ENCODE measurements at regions not wholly inside any gene's neighbourhood (a gene's known extent, or its start where the extent isn't known, plus 50 kb on each side); places are given as distances from the start of the nearest gene placed in this dataset.
"Not testable (repeated sequence)": the region's sequence is repeated elsewhere in the genome, so short reads cannot be mapped to it uniquely, and the experiment has no call there.

- H3K27ac Mint-ChIP-seq: no peak overlapping the region
- intact Hi-C loops (cut with micrococcal nuclease): no loop called here
- no peaks in the 10 kb centered on the region for H3K36me3 Mint-ChIP-seq (ENCODE audit: low read depth)
- no peak overlapping the region for H3K4me3 Mint-ChIP-seq
- H3K9me3 Mint-ChIP-seq: peaks cover 3% of the 10 kb centered on the region
- H3K4me1 Mint-ChIP-seq (ENCODE audit: low read depth): no peaks in the 10 kb centered on the region
- no peaks in the 10 kb centered on the region for H3K27me3 Mint-ChIP-seq
Measured at GRCh38 chr9:87187656-87188055, 240.3 kb upstream of the GAS1 start.

GRCh38 chr9:87189006-87189405 is 241.7 kb upstream of the GAS1 start:
- intact Hi-C loops (cut with micrococcal nuclease): no loop called here
- no peaks in the 10 kb centered on the region for H3K27me3 Mint-ChIP-seq
- H3K36me3 Mint-ChIP-seq (ENCODE audit: low read depth): no peaks in the 10 kb centered on the region
- no peaks in the 10 kb centered on the region for H3K4me1 Mint-ChIP-seq (ENCODE audit: low read depth)
- no peak overlapping the region for H3K4me3 Mint-ChIP-seq
- H3K27ac Mint-ChIP-seq: no peak overlapping the region
- no peaks in the 10 kb centered on the region for H3K9me3 Mint-ChIP-seq

- H3K9me3 Mint-ChIP-seq: no peaks in the 10 kb centered on the region
- H3K36me3 Mint-ChIP-seq (ENCODE audit: low read depth): no peaks in the 10 kb centered on the region
- intact Hi-C loops (cut with micrococcal nuclease): no loop called here
- no peak overlapping the region for H3K27ac Mint-ChIP-seq
- H3K4me1 Mint-ChIP-seq (ENCODE audit: low read depth): no peaks in the 10 kb centered on the region
- H3K4me3 Mint-ChIP-seq: no peak overlapping the region
- peaks cover 3% of the 10 kb centered on the region for H3K27me3 Mint-ChIP-seq
Measured at GRCh38 chr9:87193151-87193550, 245.8 kb upstream of the GAS1 start.

GRCh38 chr9:87193925-87194868 is 246.9 kb upstream of the GAS1 start:
- no peaks in the 10 kb centered on the region for H3K9me3 Mint-ChIP-seq
- no peak overlapping the region for H3K27ac Mint-ChIP-seq
- peaks cover 3% of the 10 kb centered on the region for H3K27me3 Mint-ChIP-seq
- no peak overlapping the region for H3K4me3 Mint-ChIP-seq
- H3K4me1 Mint-ChIP-seq (ENCODE audit: low read depth): no peaks in the 10 kb centered on the region
- no peaks in the 10 kb centered on the region for H3K36me3 Mint-ChIP-seq (ENCODE audit: low read depth)
- intact Hi-C loops (cut with micrococcal nuclease): no loop called here

GRCh38 chr9:87195306-87195705 is 248.0 kb upstream of the GAS1 start:
- H3K4me3 Mint-ChIP-seq: no peak overlapping the region
- H3K9me3 Mint-ChIP-seq: no peaks in the 10 kb centered on the region
- H3K27ac Mint-ChIP-seq: no peak overlapping the region
- H3K4me1 Mint-ChIP-seq (ENCODE audit: low read depth): no peaks in the 10 kb centered on the region
- intact Hi-C loops (cut with micrococcal nuclease): no loop called here
- peaks cover 3% of the 10 kb centered on the region for H3K27me3 Mint-ChIP-seq
- no peaks in the 10 kb centered on the region for H3K36me3 Mint-ChIP-seq (ENCODE audit: low read depth)

GRCh38 chr9:87197349-87198130 is 250.2 kb upstream of the GAS1 start:
- Mint-ChIP-seq H3K27me3 (peaks cover 3% of the 10 kb centered on the region), H3K9me3 (no peaks in the 10 kb centered on the region), H3K4me1 (ENCODE audit: low read depth) (no peaks in the 10 kb centered on the region), H3K4me3 (no peak overlapping the region), H3K27ac (no peak overlapping the region), H3K36me3 (ENCODE audit: low read depth) (no peaks in the 10 kb centered on the region)
- intact Hi-C loops (cut with micrococcal nuclease): no loop called here

- intact Hi-C loops (cut with micrococcal nuclease): no loop called here
- no peaks in the 10 kb centered on the region for H3K4me1 Mint-ChIP-seq (ENCODE audit: low read depth)
- no peaks in the 10 kb centered on the region for H3K36me3 Mint-ChIP-seq (ENCODE audit: low read depth)
- no peak overlapping the region for H3K4me3 Mint-ChIP-seq
- H3K9me3 Mint-ChIP-seq: no peaks in the 10 kb centered on the region
- H3K27ac Mint-ChIP-seq: no peak overlapping the region
- peaks cover 3% of the 10 kb centered on the region for H3K27me3 Mint-ChIP-seq
Measured at GRCh38 chr9:87198716-87199115, 251.4 kb upstream of the GAS1 start.

- H3K27ac Mint-ChIP-seq: no peak overlapping the region
- no peak overlapping the region for H3K4me3 Mint-ChIP-seq
- no peaks in the 10 kb centered on the region for H3K36me3 Mint-ChIP-seq (ENCODE audit: low read depth)
- no peaks in the 10 kb centered on the region for H3K4me1 Mint-ChIP-seq (ENCODE audit: low read depth)
- no peaks in the 10 kb centered on the region for H3K9me3 Mint-ChIP-seq
- intact Hi-C loops (cut with micrococcal nuclease): no loop called here
- H3K27me3 Mint-ChIP-seq: peaks cover 3% of the 10 kb centered on the region
Measured at GRCh38 chr9:87199278-87199677, 252.0 kb upstream of the GAS1 start.

GRCh38 chr9:87199782-87200181 is 252.5 kb upstream of the GAS1 start:
- no peaks in the 10 kb centered on the region for H3K9me3 Mint-ChIP-seq
- no peak overlapping the region for H3K4me3 Mint-ChIP-seq
- no peaks in the 10 kb centered on the region for H3K36me3 Mint-ChIP-seq (ENCODE audit: low read depth)
- H3K27ac Mint-ChIP-seq: no peak overlapping the region
- H3K27me3 Mint-ChIP-seq: peaks cover 3% of the 10 kb centered on the region
- intact Hi-C loops (cut with micrococcal nuclease): no loop called here
- H3K4me1 Mint-ChIP-seq (ENCODE audit: low read depth): no peaks in the 10 kb centered on the region

- H3K27ac Mint-ChIP-seq: no peak overlapping the region
- H3K9me3 Mint-ChIP-seq: no peaks in the 10 kb centered on the region
- H3K36me3 Mint-ChIP-seq (ENCODE audit: low read depth): no peaks in the 10 kb centered on the region
- no peaks in the 10 kb centered on the region for H3K4me1 Mint-ChIP-seq (ENCODE audit: low read depth)
- intact Hi-C loops (cut with micrococcal nuclease): no loop called here
- no peak overlapping the region for H3K4me3 Mint-ChIP-seq
- H3K27me3 Mint-ChIP-seq: no peaks in the 10 kb centered on the region
Measured at GRCh38 chr9:87201351-87201751, 254.0 kb upstream of the GAS1 start.

- Mint-ChIP-seq H3K9me3 (no peaks in the 10 kb centered on the region), H3K27me3 (no peaks in the 10 kb centered on the region), H3K4me1 (ENCODE audit: low read depth) (no peaks in the 10 kb centered on the region), H3K4me3 (no peak overlapping the region), H3K36me3 (ENCODE audit: low read depth) (no peaks in the 10 kb centered on the region), H3K27ac (no peak overlapping the region)
- intact Hi-C loops (cut with micrococcal nuclease): no loop called here
Measured at GRCh38 chr9:87206064-87206661, 258.9 kb upstream of the GAS1 start.

GRCh38 chr9:87210658-87211057 is 263.4 kb upstream of the GAS1 start:
- H3K27ac Mint-ChIP-seq; H3K4me1 Mint-ChIP-seq (ENCODE audit: low read depth); H3K36me3 Mint-ChIP-seq (ENCODE audit: low read depth); H3K9me3 Mint-ChIP-seq; intact Hi-C loops (cut with micrococcal nuclease); H3K27me3 Mint-ChIP-seq; H3K4me3 Mint-ChIP-seq: not testable (repeated sequence)

GRCh38 chr9:87211669-87212068 is 264.4 kb upstream of the GAS1 start:
- no peak overlapping the region for H3K27ac Mint-ChIP-seq
- no peaks in the 10 kb centered on the region for H3K9me3 Mint-ChIP-seq
- H3K4me3 Mint-ChIP-seq: no peak overlapping the region
- H3K27me3 Mint-ChIP-seq: peaks cover 1% of the 10 kb centered on the region
- no peaks in the 10 kb centered on the region for H3K4me1 Mint-ChIP-seq (ENCODE audit: low read depth)
- intact Hi-C loops (cut with micrococcal nuclease): no loop called here
- H3K36me3 Mint-ChIP-seq (ENCODE audit: low read depth): no peaks in the 10 kb centered on the region

GRCh38 chr9:87212605-87213021 is 265.3 kb upstream of the GAS1 start:
- Mint-ChIP-seq H3K27ac (no peak overlapping the region), H3K36me3 (ENCODE audit: low read depth) (no peaks in the 10 kb centered on the region), H3K4me1 (ENCODE audit: low read depth) (no peaks in the 10 kb centered on the region), H3K9me3 (no peaks in the 10 kb centered on the region), H3K27me3 (peaks cover 1% of the 10 kb centered on the region), H3K4me3 (no peak overlapping the region)
- intact Hi-C loops (cut with micrococcal nuclease): no loop called here
